Middle frontal gyrus (tissue), 1 donor: ENCODE measurements at regions not wholly inside any gene's neighbourhood (a gene's known extent, or its start where the extent isn't known, plus 50 kb on each side); places are given as distances from the start of the nearest gene placed in this dataset.
A peak's percentile ranks its signal among the peaks of the same experiment; 100 is the strongest.

Experiments
- DNase-seq: peaks from one replicate; pipeline ENCODE4 v3.0.0-alpha.2; 2015; ENCODE audit warnings: low spot score; ENCODE audit errors: extremely low spot score

GRCh38 chr6:129967427-129967826 is 51.0 kb upstream of the L3MBTL3 start:
- DNase-seq: no peak

- DNase-seq: no peak
Observed at GRCh38 chr6:129966125-129966524, 52.3 kb upstream of the L3MBTL3 start.

- DNase-seq: no peak
Observed at GRCh38 chr6:129965096-129965495, 53.3 kb upstream of the L3MBTL3 start.

GRCh38 chr6:129959358-129959930 is 58.9 kb upstream of the L3MBTL3 start:
- no peak for DNase-seq

GRCh38 chr6:129957941-129958898 is 60.2 kb upstream of the L3MBTL3 start:
- no peak for DNase-seq

- DNase-seq: no peak
Observed at GRCh38 chr6:129955584-129955983, 62.8 kb upstream of the L3MBTL3 start.

GRCh38 chr6:129954749-129955431 is 63.5 kb upstream of the L3MBTL3 start:
- no peak for DNase-seq

- DNase-seq: no peak
Observed at GRCh38 chr6:129947797-129948196, 70.6 kb upstream of the L3MBTL3 start.

- DNase-seq: no peak
Observed at GRCh38 chr6:129946439-129947140, 71.8 kb upstream of the L3MBTL3 start.

GRCh38 chr6:129943637-129944271 is 74.6 kb upstream of the L3MBTL3 start:
- DNase-seq: no peak

GRCh38 chr6:129940454-129941195 is 77.8 kb upstream of the L3MBTL3 start:
- no peak for DNase-seq

GRCh38 chr6:129938249-129939020 is 77.3 kb upstream of the TMEM244 start:
- no peak for DNase-seq

- DNase-seq: peak; percentile 59
Observed at GRCh38 chr6:129936329-129937165, 75.4 kb upstream of the TMEM244 start.

GRCh38 chr6:129932321-129932720 is 71.2 kb upstream of the TMEM244 start:
- no peak for DNase-seq

GRCh38 chr6:129929433-129929832 is 68.3 kb upstream of the TMEM244 start:
- DNase-seq: peak; percentile 19

GRCh38 chr6:129923530-129924250 is 62.6 kb upstream of the TMEM244 start:
- DNase-seq: no peak

GRCh38 chr6:129921169-129921817 is 60.2 kb upstream of the TMEM244 start:
- no peak for DNase-seq
